Medulla oblongata (tissue), 1 donor: ENCODE measurements at regions not wholly inside any gene's neighbourhood (a gene's known extent, or its start where the extent isn't known, plus 50 kb on each side); places are given as distances from the start of the nearest gene placed in this dataset.

Experiments
- DNase-seq: peaks from one replicate; pipeline ENCODE4 v3.0.0-alpha.2; 2015; ENCODE audit errors: extremely low spot score

- no peak for DNase-seq
Measured at GRCh38 chr3:118543832-118544231, 490.8 kb downstream of the IGSF11 start.

GRCh38 chr3:118544458-118544857 is 490.2 kb downstream of the IGSF11 start:
- no peak for DNase-seq

GRCh38 chr3:118548434-118548833 is 486.2 kb downstream of the IGSF11 start:
- no peak for DNase-seq

- no peak for DNase-seq
Measured at GRCh38 chr3:118550122-118550521, 484.5 kb downstream of the IGSF11 start.

GRCh38 chr3:118550556-118550955 is 484.1 kb downstream of the IGSF11 start:
- no peak for DNase-seq

- no peak for DNase-seq
Measured at GRCh38 chr3:118554148-118554838, 480.4 kb downstream of the IGSF11 start.

- no peak for DNase-seq
Measured at GRCh38 chr3:118556983-118557382, 477.7 kb downstream of the IGSF11 start.

GRCh38 chr3:118557513-118557912 is 477.1 kb downstream of the IGSF11 start:
- no peak for DNase-seq

- no peak for DNase-seq
Measured at GRCh38 chr3:118559286-118559685, 475.4 kb downstream of the IGSF11 start.

- no peak for DNase-seq
Measured at GRCh38 chr3:118564800-118565199, 469.8 kb downstream of the IGSF11 start.

GRCh38 chr3:118573912-118574311 is 460.7 kb downstream of the IGSF11 start:
- DNase-seq: no peak

GRCh38 chr3:118577055-118577777 is 457.4 kb downstream of the IGSF11 start:
- peak; percentile 14 for DNase-seq

- no peak for DNase-seq
Measured at GRCh38 chr3:118578559-118578958, 456.1 kb downstream of the IGSF11 start.

GRCh38 chr3:118587037-118587741 is 447.5 kb downstream of the IGSF11 start:
- DNase-seq: no peak

- no peak for DNase-seq
Measured at GRCh38 chr3:118587847-118588246, 446.8 kb downstream of the IGSF11 start.

- DNase-seq: no peak
Measured at GRCh38 chr3:118593277-118593670, 441.4 kb downstream of the IGSF11 start.

- no peak for DNase-seq
Measured at GRCh38 chr3:118597184-118597583, 437.5 kb downstream of the IGSF11 start.

- DNase-seq: no peak
Measured at GRCh38 chr3:118607915-118608820, 426.5 kb downstream of the IGSF11 start.

- DNase-seq: no peak
Measured at GRCh38 chr3:118618247-118619040, 416.2 kb downstream of the IGSF11 start.

- no peak for DNase-seq
Measured at GRCh38 chr3:118626453-118626852, 408.2 kb downstream of the IGSF11 start.
